Esophagus squamous epithelium (tissue), 4 donors: ENCODE measurements at regions not wholly inside any gene's neighbourhood (a gene's known extent, or its start where the extent isn't known, plus 50 kb on each side); places are given as distances from the start of the nearest gene placed in this dataset.
"Not testable (repeated sequence)": the region's sequence is repeated elsewhere in the genome, so short reads cannot be mapped to it uniquely, and the experiment has no call there.

Source experiments
- POLR2A ChIP-seq, 4 donors: fragments of 450-650 bp; IDR thresholded peaks; one replicate each; pipeline ENCODE4 v1.6.1; 2017; ENCODE audit warnings: antibody characterized with exemption in 4 of 4, mild to moderate bottlenecking in 4 of 4, moderate library complexity in 3 of 4
- TF ChIP-seq, protein P1 (sequence below), 6 experiments: fragments of 450-650 bp in 4 of 6; fragments of 200-600 bp in 2 of 6; sonication (generic) in 2 of 6; IDR thresholded peaks; one replicate each; pipeline ENCODE4 v1.5.1; 2016 to 2019; ENCODE audit warnings: antibody characterized with exemption in 6 of 6, mild to moderate bottlenecking in 4 of 6, moderate library complexity in 4 of 6

DNA sequence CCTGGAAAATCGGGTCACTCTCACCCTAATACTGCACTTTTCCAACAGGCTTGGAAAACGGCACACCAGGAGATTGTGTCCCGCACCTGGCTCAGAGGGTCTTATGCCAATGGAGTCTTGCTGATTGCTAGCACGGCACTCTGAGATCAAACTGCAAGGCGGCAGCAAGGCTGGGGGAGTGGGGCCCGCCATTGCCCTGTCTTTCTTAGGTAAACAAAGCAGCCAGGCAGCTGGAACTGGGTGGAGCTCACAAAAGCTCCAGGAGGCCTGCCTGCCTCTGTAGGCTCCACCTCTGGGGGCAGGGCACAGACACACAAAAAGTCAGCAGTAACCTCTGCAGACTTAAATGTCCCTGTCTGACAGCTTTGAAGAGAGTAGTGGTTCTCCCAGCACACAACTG is 557.9 kb upstream of the WSB1 start:
- TF ChIP-seq, protein P1, sequence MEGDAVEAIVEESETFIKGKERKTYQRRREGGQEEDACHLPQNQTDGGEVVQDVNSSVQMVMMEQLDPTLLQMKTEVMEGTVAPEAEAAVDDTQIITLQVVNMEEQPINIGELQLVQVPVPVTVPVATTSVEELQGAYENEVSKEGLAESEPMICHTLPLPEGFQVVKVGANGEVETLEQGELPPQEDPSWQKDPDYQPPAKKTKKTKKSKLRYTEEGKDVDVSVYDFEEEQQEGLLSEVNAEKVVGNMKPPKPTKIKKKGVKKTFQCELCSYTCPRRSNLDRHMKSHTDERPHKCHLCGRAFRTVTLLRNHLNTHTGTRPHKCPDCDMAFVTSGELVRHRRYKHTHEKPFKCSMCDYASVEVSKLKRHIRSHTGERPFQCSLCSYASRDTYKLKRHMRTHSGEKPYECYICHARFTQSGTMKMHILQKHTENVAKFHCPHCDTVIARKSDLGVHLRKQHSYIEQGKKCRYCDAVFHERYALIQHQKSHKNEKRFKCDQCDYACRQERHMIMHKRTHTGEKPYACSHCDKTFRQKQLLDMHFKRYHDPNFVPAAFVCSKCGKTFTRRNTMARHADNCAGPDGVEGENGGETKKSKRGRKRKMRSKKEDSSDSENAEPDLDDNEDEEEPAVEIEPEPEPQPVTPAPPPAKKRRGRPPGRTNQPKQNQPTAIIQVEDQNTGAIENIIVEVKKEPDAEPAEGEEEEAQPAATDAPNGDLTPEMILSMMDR (IDR thresholded peaks at IDR 0.05): not testable (repeated sequence)
- TF ChIP-seq POLR2A (IDR thresholded peaks at IDR 0.05): not testable (repeated sequence)
